H7 (cell line): ENCODE measurements at regions not wholly inside any gene's neighbourhood (a gene's known extent, or its start where the extent isn't known, plus 50 kb on each side); places are given as distances from the start of the nearest gene placed in this dataset.
"Not testable (repeated sequence)": the region's sequence is repeated elsewhere in the genome, so short reads cannot be mapped to it uniquely, and the experiment has no call there.

Source experiments
- DNase-seq: peaks from one replicate; pipeline ENCODE4 v3.0.0; 2012
- H3K27me3 ChIP-seq: 2 replicates; pipeline ENCODE4 v1.6.0; 2011; ENCODE audit warnings: mild to moderate bottlenecking, low read length; ENCODE audit not compliant: control insufficient read depth, insufficient read depth
- H3K36me3 ChIP-seq: replicated peaks from 2 replicates; pipeline ENCODE4 v1.5.1; 2011; ENCODE audit warnings: low read length; ENCODE audit not compliant: control insufficient read depth, insufficient read depth
- H3K4me3 ChIP-seq: 2 replicates; pipeline ENCODE4 v1.5.1; 2011; ENCODE audit warnings: low read depth, mild to moderate bottlenecking, control low read depth, low read length, moderate library complexity; ENCODE audit not compliant: insufficient read depth

DNA sequence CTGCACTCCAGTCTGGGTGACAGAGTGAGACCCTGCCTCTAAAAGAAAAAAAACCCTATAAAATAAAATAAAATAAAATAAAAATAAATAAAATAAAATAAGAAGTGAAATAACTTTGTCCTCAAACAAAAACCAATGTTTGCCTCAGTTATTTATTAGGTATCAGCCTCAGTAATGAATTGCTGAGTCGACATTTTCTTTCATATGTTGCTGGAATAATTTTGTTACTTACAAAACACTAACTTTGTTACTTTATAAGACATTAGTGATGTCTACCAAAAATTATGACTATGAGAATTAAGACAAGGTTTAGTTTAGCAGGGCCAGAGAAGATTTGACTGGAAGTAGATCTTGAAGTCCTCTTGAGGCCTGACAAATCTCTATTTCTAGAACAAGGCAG lies 2074.5 kb upstream of the PCDH20 start:
- no peak for DNase-seq
- H3K36me3 ChIP-seq: no peaks in the 10 kb centered on the region
- H3K27me3 ChIP-seq: no peaks in the 10 kb centered on the region
- H3K4me3 ChIP-seq: no peak overlapping the region

DNA sequence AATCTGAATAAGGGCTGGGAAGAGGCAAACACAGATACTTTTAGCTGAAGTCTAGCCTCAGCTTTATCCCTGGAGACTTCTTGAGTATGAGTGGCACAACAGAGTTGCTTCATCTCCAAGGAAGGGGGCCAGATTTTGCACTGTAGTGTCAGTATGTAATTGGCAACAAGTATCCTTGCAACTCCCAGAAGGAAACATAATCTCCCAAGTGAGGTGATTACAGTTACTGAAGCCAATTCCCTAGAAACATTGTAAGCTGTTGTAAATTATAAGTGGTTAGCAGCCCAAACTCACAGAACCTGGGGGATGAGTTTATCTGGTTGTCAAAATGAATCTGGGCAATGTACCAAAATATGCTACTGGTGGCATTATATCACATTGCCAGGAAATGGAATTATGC lies 2065.7 kb upstream of the PCDH20 start:
- no peaks in the 10 kb centered on the region for H3K36me3 ChIP-seq
- H3K27me3 ChIP-seq: no peaks in the 10 kb centered on the region
- DNase-seq: no peak
- H3K4me3 ChIP-seq: no peak overlapping the region

DNA sequence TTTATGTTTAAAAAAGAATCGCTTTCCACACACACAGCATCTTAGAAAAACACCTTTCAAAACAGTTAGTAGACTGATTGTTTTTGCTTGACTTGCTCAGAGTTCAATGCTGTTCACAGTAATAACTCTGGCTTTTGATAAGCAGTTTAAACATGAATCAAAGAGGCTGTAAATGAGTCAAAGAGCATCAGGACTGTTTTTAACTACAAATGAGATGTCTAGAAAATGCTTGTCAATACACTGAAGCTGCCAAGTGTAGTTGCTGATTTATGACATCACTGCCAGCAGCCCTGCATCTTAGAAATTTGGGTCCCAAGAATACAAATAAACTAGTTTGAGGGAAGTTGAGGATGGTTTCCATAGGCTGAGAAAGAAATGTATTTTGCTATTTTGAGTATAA lies 2057.1 kb upstream of the PCDH20 start:
- DNase-seq: no peak
- Histone ChIP-seq H3K27me3 (no peaks in the 10 kb centered on the region), H3K36me3 (no peaks in the 10 kb centered on the region), H3K4me3 (no peak overlapping the region)

DNA sequence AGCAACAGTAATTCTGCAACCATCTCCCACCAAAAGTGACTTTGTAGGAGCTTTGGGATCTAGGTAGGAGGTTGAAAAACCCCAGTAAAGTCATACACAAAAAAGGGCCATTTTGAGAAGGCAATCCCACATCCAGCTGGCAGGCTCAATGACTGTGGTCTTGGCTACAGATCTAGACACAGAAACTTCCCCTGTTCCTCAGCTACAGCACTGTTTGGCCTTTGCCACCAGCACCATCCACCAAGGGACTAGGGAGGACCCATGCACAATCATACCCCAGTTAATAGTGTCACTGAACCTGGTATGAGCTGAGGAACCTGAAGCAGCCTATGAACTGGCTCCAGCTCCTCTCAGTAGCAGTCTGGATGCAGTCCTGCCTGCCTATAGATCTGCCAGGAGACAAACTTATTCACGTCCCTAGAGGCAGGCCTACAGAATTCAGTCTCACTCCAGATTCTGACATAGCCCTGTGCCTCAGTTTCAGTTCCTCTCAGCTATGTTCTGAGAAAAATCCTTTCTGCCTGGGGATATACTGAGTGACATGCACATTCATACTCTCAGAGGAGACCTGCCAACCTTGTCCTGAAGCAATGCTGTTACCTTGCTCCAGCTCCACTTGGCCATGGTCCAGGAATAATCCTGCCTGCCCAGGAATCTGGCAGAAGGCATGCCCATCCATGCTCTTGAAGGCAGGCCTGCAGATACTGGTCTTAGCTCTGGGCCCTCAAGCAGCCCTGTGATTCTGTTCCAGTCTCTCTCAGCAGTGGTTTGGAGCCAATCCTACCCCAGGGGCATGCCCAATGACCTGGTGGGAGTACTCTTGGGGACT lies 2048.3 kb upstream of the PCDH20 start:
- DNase-seq: no peak
- H3K36me3 ChIP-seq: no peaks in the 10 kb centered on the region
- H3K4me3 ChIP-seq: no peak overlapping the region
- H3K27me3 ChIP-seq: no peaks in the 10 kb centered on the region

DNA sequence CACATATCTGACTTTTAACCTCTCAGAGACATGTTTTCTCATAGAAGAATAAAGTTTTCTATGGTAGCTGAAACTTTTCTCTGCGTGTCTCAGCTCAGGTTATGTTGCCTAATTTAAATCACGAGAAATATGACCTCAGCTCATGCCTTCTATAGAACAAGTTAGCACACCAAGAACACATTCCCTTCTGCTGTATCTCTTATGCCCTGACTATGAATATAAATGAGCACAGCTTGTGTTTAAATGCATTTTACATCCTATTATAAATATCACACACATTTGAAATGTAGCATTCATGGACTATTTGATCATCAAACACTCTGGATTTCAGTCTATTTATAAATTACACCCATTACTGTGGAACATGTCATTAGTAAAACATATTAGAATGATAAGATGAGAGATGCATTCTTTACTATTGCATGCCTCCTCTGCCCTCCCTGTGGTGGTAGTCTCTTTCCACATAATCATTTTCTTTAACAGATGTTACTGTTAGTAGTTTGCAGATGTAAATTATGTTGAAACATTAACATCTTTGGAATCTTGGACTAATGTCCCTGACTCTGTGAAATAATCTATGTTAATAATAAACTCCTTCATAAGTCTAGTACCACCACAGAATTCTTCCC lies 2044.9 kb upstream of the PCDH20 start:
- no peaks in the 10 kb centered on the region for H3K36me3 ChIP-seq
- H3K27me3 ChIP-seq: no peaks in the 10 kb centered on the region
- H3K4me3 ChIP-seq: no peak overlapping the region
- DNase-seq: no peak

DNA sequence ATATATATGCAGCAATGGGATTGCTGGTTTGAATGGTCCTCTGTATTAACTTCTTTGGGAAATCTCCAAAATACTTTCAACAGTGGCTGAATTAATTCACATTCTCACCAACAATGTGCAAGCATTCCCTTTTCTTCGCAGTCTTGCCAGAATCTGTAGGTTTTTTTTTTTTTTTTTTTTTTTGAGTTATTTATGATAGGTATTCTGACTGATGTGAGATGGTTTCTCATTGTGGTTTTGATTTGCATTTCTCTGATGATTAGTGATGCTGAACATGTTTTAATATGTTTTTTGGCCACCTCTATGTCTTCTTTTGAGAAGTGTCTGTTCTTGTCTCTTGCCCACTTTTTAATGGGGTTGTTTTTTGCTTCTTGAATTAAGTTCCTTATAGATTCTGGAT lies 2041.5 kb upstream of the PCDH20 start:
- Histone ChIP-seq H3K36me3 (no peaks in the 10 kb centered on the region), H3K27me3 (no peaks in the 10 kb centered on the region), H3K4me3 (no peak overlapping the region)
- DNase-seq: no peak

DNA sequence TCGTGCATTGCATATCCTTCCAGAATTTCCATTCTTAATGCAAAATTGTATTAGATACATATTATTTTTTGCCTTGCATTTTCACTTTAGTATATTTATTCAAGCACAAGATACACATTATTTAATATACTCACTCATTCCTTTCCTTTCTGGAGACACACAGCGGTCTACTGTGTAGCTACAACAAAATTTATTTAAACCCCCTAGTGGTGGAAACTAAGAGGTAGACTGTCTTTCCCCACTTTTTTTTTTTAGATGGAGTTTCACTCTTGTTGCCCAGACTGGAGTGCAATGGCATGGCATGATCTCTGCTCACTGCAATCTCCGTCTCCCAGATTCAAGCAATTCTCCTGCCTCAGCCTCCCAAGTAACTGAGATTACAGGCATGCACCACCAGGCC lies 2040.3 kb upstream of the PCDH20 start:
- no peaks in the 10 kb centered on the region for H3K36me3 ChIP-seq
- no peaks in the 10 kb centered on the region for H3K27me3 ChIP-seq
- peak; percentile 4 for DNase-seq

DNA sequence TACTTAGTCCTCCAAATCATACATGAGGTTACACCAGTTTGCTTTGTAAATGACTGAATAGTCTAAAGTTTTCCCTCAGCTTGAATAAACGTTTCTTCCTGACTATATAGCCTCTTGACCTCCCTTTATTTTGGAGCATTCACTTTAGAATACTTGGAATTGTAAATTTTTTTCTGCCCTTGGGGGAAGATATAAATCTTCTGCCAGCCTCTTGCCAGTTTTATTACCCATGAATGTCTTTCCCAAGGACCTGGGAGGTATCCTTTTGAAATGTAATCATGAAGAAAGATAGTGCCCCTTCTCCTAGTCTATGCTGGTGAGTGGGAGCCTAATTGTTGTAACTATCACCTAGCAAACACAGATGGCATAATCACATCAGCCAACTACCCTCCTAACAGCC lies 2033.9 kb upstream of the PCDH20 start:
- Histone ChIP-seq H3K4me3 (no peak overlapping the region), H3K36me3 (no peaks in the 10 kb centered on the region), H3K27me3 (no peaks in the 10 kb centered on the region)
- no peak for DNase-seq

More for the DNA sequence above, 2040.3 kb upstream of the PCDH20 start:
- no peak overlapping the region for H3K4me3 ChIP-seq

DNA sequence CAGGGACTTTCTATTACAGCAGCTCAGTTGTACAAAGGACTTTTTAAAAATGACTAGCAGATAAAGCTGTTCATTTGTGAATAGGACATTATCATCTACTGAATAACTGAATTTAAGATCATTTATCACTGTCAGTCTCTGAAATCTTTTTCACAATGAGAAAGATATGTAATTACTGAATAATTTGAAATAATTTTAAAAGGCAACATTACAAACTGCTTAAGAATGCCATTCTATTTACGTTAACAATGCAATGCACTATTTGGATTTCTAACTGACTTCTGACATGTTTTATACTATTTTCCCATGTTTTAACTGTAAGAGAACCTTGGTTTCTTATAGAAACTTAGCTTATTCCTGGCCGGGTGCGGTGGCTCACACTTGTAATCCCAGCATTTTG lies 2033.0 kb upstream of the PCDH20 start:
- DNase-seq: no peak
- no peaks in the 10 kb centered on the region for H3K27me3 ChIP-seq
- no peak overlapping the region for H3K4me3 ChIP-seq
- H3K36me3 ChIP-seq: no peaks in the 10 kb centered on the region

DNA sequence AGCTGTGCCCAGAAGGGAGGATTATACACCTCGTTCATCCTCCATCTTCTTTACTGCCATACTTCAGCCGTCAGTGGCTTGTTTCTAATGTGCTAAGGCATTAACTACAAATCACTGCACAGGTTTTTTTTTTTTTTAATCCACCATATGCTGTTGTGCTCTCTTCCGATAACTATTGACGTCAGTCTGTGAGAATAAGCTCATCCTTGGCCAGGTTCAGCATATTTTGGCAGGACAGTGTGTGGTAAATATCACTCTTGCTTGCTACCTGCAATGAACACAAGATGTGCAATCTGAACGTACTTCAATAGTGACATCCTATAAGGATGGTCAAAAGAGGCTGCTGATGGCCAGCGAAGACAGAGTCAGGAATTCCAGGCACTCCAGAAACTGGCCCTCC lies 2030.7 kb upstream of the PCDH20 start:
- H3K27me3 ChIP-seq: no peaks in the 10 kb centered on the region
- H3K4me3 ChIP-seq: no peak overlapping the region
- no peaks in the 10 kb centered on the region for H3K36me3 ChIP-seq
- no peak for DNase-seq

DNA sequence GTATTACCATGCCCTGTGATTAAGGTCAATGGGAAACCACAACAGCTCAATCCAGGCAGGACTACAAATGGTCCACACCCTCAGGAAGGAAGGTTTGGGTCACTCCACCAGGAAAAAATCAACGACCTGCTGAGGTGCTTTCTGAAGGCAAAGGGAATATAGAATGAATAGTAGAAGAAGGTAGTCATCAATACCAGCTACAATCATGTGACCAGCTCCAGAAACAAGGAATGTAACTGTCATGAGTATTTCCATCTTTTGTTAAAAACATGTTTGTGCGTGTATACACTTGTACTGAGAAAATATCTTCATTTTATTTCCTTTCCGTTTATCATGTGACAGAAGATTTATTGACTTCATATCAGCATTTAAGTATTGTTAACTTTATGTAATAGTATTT lies 2028.6 kb upstream of the PCDH20 start:
- H3K36me3 ChIP-seq, H3K4me3 ChIP-seq, DNase-seq, H3K27me3 ChIP-seq: not testable (repeated sequence)

DNA sequence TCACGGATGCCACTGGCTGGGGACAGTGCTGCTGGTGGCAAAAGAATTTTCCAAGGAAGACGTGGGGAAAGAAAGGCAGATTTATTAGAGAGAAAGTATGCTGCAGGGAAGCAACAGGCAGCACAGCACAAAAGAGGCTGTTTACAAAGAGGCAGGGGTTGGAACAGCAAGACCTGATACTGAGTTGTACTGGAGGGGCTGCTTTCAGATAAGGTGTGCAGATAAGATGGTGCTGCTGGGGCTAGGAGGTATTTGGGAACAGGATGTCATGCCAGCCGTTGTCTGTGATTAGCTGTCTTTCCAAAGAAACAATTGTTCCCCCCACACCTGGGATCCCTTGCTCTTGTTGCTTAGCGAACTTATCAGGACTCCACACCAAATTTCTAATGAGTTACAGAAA lies 2023.3 kb upstream of the PCDH20 start:
- no peak for DNase-seq
- H3K27me3 ChIP-seq: no peaks in the 10 kb centered on the region
- H3K36me3 ChIP-seq: no peaks in the 10 kb centered on the region
- no peak overlapping the region for H3K4me3 ChIP-seq

DNA sequence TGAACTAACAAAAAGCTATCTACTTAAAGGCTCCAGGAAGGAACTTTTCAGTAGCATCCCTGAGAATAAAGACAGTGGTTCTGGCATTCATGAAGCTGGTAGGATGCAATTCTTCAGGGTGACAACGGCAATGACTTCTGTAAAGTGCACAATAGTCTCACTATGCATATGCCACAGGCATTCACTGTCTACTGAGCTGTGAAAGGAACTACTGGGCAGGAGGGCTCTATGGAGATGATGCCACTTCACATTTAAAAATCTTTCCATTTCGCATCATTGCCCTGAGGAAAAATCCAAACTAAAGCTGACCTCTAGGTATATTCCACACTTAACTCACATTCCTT lies 2020.6 kb upstream of the PCDH20 start:
- Histone ChIP-seq H3K36me3 (no peaks in the 10 kb centered on the region), H3K4me3 (no peak overlapping the region), H3K27me3 (no peaks in the 10 kb centered on the region)
- no peak for DNase-seq

DNA sequence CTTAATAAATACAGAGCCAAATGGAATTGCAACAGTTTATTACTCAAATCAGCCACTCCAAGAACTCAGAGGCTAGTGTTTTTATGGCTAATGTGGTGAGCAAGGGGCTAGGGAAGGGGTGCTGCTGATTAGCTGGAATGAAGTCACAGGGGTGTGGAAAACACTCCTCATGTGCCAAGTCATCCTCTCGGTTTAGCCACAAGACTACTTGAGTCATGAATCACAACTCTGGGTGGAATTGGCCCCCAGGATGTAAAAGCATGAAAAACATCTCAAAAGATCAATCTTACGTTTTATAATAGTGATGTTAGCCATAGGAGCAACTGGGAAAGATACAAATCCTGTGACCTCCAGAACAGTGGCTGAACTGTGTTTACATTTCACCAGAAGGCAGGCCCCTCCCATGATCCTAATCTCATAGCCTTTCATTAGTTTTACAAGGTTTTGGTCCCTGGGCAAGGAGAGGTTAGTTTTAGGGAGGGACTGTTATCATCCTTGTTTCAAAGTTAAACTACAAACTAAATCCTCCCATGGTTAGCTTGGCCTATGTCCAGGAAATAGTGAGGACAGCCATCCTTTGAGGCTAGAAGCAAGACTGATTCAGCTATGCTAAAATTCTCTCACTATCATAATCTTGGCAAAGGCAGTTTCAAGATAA lies 2020.1 kb upstream of the PCDH20 start:
- Histone ChIP-seq H3K27me3 (no peaks in the 10 kb centered on the region), H3K36me3 (no peaks in the 10 kb centered on the region), H3K4me3 (no peak overlapping the region)
- DNase-seq: no peak

DNA sequence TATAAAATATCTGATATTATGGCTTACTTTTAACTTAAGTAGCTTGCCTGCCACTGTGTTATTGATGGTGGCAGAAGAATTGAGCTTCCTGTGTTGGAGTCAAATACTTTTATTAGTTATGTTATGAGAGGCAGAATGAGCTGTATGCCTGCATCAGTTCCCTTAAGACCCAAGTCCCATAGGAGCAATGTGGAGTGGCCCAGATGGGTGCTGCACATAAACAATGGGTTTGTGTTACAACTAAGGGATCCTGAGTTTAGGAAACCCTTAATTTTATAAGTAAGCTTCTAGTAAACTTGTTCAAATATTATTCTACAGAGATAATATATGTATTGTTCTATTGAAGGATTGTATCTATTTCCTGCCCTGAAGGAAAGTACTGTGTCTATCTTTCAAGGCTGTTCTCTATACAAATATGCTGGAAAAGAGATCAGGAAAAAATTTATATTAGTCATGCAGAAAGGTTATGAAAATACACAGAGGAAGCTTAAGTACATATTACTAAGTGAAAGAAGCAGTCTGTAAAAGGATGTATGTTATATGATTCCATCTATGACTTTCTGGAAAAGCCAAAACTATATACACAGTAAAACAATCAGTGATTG lies 2018.0 kb upstream of the PCDH20 start:
- no peaks in the 10 kb centered on the region for H3K36me3 ChIP-seq
- H3K4me3 ChIP-seq: no peak overlapping the region
- DNase-seq: no peak
- no peaks in the 10 kb centered on the region for H3K27me3 ChIP-seq
